Activated CD4-positive, alpha-beta T cell treated with anti-CD3 and anti-CD28 coated beads, Interleukin-2, amount 50 U/mL, for 48 hours (primary cell): ENCODE measurements at regions not wholly inside any gene's neighbourhood (a gene's known extent, or its start where the extent isn't known, plus 50 kb on each side); places are given as distances from the start of the nearest gene placed in this dataset.
"Not testable (repeated sequence)": the region's sequence is repeated elsewhere in the genome, so short reads cannot be mapped to it uniquely, and the experiment has no call there.

ENCODE experiments used
- DNase-seq, 2 experiments: peaks; one replicate each; pipeline ENCODE4 v3.0.0-alpha.2; 2020

GRCh38 chr5:154542581-154542980, 64.6 kb upstream of the HAND1 start:
- DNase-seq = no peak

- DNase-seq = no peak
These were observed 64.0 kb upstream of the HAND1 start for GRCh38 chr5:154542000-154542399.

DNA sequence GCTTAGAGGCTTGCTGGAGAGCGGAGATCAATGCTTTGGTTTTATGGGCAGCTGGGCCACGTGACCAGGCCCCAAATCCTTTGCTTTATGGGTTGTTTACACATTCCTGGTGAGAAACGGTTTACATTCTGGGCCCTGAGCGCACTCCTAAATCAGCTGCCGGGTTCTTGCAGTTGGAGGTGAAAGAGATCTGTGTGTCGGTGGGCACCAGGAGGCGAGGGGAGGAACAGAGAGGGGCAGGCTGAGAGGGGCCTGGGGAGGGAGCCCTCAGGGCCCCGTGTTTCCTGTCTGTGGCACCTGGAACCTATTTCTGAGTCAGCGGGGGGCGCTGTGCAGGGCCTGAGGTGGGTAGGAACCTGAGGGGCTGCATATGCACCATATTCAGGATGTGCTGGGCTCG, 63.5 kb upstream of the HAND1 start:
- DNase-seq = peak; percentile 11 to 13

DNA sequence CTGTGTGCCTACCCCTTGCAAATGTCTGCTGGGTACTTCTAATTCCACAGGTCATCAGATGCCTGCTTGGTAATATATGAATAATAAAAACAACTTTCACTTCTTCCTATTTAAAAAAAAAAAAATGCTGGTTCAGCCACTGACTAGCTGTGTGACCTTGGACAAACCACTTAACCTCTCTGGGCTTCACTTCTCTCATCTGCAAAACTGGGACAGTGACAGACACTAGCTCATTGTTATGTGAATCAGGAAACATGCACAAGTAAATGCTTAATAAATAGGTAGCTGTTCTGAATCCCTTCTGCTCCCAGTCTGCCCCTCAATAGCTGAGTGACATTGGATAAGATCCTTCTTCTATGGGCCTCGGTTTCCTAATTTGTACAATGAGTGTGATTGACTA, 62.6 kb upstream of the HAND1 start:
- no peak for DNase-seq

GRCh38 chr5:154538492-154538891, 60.5 kb upstream of the HAND1 start:
- DNase-seq = no peak

DNA sequence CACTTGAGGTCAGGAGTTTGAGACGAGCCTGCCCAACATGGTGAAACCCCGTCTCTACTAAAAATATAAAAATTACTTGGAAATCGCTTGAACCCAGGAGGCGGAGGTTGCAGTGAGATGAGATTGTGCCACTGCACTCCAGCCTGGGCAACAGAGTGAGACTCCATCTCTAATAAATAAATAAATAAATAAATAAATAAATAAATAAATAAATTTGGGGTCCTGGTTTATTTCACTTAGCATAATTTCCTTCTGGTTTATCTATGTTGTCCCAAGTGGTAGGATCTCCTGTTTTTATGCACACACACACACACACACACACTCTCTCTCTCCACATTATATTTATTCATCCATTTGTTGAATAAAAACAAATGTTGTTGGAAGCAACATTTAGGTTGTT, 58.4 kb upstream of the HAND1 start:
- DNase-seq = not testable (repeated sequence)

DNA sequence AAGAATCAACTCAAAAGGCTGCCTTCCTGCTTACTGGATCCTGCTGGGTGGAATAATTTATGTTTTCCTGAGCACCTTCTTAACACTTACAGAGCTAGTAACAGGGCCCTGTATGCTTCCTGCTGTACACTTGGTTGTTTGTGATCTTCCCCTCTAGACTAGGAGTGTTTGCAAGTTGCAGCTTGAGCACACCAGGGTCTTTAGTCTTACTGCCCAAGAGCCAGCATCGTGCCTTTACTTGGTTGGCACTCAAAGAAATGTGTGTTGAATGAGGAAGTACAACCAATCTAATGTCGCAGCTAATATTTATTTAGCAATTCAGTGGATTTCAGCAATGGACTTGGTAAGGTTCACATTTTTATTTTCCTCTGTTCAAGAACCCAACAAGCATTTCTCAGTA, 57.5 kb upstream of the HAND1 start:
- no peak for DNase-seq

DNA sequence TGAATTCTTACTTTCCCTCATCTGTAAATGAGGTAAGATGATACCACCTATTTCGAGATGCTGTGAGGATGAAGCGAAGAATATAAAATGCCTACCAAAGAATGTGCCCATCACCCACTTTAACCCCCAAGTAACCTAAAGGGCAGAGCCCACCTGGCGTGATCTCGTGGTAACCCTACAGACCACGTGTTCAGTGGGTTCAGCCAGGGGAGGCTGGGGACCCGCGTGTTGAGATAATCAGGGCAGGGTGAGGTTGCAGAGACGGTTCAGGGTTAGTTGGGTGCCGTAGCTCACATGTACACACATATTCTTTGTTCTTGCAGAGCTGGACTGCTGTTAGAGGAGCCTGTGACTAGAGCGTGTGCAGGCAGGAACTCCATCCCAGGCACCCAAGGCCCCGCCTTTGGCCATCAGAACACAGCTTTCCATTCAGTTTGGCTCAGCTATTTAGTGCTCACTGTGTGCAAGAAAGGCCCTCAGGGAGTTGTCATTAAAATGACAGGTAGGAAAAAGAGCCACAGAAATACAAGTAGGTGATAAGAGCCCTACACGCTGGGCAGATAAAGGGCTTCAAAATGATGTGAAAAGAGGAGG, 56.5 kb upstream of the HAND1 start:
- DNase-seq = no peak

DNA sequence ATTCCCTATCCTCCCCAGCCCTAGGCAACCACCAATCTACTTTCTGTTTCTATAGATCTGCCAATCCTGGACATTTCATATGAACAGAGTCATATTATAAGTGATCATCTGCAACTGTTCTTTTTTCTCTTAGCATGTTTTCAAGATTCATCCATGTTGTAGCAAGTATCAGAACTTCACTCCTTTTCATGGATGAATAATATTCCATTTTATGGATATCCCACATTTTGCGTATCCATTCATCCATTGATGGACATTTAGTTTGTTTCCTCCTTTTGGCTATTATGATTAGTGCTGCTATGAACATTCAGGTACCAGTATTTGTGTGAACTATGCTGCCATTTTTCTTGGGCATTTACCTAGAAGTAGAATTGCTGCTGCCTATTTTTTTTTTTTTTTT, 51.3 kb upstream of the HAND1 start:
- DNase-seq = no peak

DNA sequence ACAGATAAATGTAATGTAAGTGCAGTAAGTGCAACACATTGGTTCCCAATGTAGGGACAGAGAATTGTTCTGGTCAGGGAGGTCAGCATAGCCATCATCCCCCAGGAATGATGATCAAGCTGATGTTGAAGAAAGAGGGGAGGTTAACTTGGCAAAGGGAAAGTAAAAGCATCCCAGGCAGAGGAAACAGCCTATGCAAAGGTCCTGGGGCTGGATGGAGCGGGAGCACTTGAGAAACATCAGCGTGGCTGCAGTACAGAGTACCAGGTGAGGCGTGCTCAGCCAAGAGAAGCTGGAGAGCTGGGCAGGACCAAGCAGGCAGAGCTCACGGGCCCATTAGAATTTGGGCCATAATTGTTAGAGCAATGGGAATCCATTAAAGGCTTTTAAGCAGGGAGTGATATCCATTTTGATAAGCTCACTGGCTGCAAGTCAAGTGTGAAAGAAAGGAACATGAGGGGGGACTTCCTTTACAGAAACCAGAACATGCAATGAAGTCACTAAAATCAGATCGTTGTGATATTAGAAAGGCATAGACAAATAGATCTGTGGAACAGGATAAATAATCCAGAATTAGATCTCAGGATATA, 50.1 kb upstream of the HAND1 start:
- DNase-seq = no peak
